IPS DF 19.7 (cell line): ENCODE measurements at regions not wholly inside any gene's neighbourhood (a gene's known extent, or its start where the extent isn't known, plus 50 kb on each side); places are given as distances from the start of the nearest gene placed in this dataset.

Experiments used
- DNase-seq: peaks from one replicate; pipeline ENCODE4 v3.0.0-alpha.2; 2013; ENCODE audit warnings: low read depth, low spot score

DNA sequence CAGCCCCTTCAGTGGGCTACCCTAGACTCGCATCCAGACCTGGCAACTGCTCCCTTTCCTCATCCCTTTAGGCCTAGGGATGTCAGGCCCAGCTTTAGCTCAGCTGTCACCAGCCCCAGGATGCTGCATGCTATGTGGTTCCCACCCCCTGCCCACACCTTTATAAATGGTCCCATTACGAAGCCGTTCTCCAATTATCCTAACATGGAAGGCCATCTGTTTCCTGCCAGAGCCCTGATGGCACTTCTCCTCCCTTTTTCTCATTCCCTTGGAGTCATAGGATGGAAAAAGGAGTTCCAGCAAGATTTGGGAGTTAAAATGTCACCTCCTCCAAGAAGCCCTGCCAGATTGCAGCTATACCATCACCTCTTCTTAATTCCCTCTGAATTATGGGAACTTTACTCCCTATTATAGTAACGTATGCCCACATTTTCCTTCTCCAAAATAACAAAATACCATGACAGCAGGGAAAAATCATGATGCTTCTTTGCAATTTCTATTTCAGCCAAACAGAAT is 205.0 kb upstream of the GRIK3 start:
- no peak for DNase-seq

DNA sequence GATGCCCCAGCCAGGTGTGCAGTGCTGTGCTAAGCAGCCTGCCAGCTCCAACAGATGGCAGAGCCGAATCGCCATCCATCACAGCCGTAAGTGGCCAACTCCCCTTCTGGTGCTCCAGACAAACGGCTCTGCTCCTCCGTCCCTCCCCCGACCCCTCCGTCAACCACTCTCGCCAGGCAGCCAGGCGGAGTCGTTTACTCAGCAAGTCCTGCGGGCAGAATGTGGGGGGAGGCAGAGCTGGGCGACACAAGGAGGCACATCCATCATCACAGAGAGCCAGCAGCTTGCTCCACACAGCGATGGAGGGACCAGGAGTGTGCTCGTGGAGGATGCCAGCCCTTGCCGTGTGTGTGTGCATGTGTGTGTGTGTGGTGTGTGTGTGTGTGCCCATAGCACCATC is 206.6 kb upstream of the GRIK3 start:
- DNase-seq, result no peak

DNA sequence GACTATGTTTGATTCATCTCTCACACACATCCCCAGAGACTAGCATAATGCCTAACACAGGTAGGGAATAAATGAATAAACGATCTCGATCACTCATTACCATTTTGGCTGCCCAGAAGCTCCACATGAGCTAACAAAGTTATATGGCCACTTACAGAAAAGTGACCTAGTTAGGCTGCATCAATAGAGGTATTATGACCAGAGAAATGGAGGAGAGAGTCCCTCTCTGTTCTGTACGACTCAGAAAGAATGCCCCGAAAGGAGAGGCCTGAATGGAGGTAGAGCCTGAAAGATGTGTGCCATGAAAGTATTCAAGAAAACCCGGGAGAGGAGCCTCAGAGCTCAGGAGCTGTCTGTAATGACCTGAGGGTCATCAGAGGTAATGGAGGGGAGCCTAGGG is 208.2 kb upstream of the GRIK3 start:
- DNase-seq, result no peak

DNA sequence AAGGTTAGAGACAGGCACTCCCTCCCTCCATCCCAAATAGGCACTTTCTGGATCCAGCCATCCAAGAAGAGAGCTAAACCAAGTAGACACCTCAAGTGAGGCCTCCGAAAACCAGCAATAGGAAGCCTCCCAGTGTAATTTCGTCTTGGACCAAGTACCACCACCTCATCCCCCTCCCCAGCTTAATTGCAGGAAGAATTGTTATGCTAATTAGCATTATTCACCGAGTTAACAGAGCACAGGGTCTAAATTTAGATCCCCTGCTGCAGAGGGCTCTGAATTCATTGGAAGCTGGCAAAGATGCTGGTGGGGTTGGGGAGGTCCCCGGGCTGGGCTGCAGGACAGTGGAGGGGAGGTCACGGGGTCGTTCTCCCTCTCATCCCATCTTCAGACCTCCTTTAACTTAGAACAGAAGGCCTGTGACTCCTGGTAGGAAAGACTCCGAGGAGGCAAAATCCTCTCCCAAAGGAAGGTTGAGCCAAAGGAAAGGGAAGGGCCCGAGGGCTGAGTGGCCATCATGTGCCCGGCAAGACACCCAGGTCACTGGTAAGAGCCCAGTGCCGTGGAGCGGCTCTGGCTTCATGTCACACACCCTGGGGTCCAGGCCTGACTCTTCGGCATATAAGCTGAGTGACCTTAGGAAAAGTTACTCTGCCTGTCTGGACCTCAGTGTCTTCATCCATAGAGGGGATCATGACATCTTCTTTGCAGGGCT is 209.2 kb upstream of the GRIK3 start:
- DNase-seq, result no peak

DNA sequence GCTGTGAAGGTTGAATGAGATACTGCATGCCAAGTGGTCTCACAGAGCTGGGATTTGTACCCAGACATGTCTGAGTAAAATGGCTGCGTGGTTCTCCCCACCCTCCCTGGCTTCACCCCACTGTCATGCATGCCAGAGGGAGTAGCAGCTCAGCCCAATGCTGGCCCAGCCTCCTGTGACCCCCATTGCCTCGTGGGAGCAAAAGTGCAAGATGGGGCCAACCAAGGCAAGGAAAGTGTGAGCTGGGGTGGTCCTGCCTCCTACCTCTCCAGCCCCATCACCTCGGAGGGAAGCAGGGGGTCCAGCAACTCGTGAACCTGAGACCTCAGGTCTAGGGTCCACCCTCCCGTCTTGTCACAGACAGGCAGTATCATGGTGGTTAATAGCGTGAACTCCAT is 209.8 kb upstream of the GRIK3 start:
- no peak for DNase-seq

DNA sequence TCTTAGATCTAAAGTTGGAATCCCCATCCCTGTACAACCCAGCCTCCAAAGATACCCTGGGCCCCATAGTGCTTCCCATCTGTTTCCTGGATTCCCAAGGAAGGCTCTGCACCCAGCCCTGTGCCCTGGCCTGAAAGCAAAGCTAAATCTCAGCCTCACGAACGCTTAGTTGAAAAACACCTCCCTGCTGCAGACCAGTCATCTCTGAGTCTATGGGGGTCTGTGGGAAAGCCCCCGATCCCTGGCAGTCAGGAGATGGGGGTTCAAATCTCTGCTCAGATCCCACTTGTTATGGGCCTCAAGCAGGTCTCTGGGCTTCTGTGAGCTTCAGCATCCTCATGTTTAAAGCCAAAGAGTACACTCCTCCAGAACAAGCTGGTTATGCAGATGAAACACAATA is 210.5 kb upstream of the GRIK3 start:
- no peak for DNase-seq

DNA sequence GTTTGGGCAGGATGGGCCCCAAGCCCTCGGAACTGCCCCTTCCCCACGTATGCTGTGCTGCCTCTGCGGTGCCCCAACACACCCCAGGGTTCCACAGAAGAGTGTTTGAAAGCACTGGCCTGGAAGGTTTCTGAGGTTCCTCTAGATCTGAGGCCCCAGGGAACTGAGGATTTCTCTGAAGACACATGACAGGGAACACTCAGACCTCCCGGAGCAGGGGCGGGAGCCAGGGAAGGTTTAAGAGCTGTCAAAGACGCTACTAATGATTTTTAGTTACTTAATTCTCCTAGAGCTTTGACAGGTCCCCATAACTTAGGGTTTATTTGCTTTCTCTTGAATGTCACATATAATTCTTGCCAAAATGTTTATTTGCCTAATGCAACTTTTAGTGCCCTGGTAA is 212.3 kb upstream of the GRIK3 start:
- DNase-seq, result no peak

DNA sequence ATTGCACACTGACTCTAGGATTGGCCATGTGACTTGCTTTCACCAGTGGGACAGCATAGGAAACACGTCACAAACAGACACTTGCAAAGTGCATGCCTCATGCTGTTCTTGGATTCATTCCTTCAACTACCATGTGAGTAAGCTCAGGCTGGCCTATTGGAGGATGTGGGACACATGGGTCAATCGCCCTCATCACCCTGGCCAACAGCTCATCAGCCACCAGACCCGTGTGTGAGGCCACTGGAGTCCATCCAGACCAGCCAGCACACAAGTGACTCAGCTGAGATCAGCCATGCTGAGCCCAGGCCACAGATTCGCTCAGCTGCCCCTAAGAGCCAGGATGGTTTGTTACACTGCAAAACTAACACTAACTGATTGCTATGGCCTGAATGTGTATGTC is 216.1 kb upstream of the GRIK3 start:
- DNase-seq, result no peak

DNA sequence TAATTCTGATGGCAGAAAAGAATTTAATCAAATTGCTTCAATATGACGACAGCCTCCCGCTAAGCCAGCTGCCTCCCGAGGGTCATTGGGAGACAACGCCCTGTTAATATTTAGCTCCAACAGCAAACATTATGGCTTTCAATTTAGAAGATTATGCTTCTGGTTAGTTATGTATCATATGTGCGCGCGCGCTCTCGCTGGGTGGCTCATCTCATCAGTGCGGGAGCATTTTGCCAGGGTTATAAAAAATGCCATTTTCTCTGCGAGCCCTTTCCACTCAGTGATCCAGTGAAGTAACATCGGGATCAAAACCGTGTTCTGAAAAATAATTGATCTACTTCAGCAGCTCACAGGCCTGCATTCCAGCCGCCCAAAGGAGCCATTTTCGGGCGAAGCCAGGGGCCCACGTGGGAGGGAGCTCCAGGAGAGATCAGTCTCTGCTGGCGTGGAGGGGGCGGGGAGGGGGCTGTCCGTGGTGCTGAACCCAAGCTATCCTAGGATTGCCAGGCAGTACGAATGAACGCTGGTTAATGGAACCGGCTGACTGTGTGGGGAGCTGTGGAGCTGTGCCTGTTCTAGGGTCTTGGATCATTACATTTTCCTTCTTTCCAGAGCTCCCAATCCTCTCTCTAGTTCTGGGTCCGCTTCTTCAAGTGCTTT is 219.1 kb upstream of the ZC3H12A start:
- peak; percentile 64 for DNase-seq

DNA sequence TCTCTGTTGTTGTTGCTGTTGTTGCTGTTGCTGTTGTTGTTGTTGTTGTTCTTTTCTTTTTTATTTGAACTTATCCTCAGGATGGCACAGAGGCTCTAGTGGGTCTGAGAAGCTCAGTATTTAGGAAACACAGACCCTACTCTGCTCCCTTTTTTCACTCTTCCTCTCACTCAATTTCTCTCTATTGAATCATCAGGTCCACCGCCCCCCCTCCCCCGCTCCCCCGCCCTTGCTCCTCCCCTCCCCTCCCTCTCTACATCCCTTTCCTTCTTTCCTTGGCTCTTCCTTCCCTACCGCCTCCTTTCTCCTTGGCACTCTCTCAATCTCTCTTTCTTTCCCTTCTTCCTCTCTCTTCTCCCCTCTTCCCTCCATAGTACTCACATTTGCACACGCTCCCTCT is 218.5 kb upstream of the ZC3H12A start:
- no peak for DNase-seq

DNA sequence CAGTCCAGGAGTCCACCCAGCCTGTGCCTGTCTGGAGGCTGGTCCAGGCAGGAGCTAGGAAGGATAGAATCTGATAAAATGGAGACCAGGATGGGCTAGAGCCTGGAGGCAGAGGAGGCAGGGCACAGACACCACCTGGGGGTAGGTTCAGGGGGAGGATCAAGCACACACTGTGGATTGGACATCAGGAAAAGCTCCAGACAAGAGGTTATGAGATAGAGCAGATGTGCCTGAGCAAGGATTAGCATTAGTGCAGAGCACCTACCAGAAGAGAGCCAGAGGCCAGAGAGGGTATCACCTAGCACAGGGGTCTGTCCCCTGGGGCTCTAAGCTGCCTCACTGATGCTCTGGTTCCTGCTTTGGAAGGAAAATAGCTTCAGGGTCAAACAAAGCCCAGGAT is 216.7 kb upstream of the ZC3H12A start:
- no peak for DNase-seq

DNA sequence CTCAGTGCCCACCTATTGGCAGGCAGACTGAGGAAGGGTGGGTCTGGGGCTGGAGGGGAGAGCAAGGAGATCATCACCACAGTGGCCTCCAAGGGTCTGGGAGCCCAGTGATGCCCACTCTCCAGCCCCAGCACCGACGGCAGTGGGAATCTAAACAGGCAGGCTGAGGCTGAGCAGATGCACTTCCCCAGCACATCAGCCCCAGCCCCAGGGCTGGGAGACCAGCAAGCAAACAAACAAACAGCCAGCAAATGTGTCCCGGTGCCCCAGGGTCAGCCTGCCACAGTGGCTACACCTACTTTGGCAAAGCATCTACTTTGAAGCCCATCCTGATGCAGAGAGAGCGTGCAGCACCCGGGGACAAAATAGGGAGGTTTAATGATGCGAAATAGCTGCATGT is 216.3 kb upstream of the ZC3H12A start:
- DNase-seq, result no peak

DNA sequence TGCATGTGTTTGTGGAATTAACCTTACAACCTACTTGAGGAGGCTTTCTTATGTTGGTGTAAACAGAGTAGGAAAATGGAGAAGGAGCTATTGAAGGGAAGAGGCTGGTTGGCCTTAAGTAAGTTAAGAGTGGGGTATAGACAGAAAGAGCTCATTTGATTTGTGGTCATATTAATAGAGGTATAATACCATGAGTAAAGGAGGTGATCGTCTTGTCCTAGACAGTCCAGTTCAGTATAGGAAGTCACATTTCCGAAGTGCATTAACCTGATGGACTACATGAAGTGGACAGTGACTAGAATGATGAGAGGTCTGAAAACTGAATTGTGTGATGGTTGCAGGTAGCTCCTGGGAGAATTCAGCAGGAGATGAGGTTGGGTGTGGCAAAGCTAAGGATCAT is 215.4 kb upstream of the ZC3H12A start:
- DNase-seq, result no peak

DNA sequence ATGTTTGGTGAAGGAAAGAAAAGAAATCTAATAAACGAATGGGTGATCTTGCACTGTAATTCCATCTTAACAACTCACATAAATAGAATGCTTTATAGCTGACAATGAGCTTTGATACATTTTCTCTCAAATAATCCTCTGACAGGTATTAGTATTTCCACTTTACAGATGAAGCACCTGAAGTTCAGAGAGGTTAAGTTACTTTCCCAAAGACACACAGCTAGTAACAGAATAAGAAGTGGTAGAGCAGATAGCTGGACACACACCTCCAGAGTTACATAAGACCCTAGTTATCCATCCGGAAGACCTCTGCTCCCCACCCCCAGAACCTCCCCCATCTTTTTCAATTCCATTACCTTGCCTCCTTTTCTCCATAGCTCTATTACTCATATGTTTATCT is 213.3 kb upstream of the ZC3H12A start:
- no peak for DNase-seq

DNA sequence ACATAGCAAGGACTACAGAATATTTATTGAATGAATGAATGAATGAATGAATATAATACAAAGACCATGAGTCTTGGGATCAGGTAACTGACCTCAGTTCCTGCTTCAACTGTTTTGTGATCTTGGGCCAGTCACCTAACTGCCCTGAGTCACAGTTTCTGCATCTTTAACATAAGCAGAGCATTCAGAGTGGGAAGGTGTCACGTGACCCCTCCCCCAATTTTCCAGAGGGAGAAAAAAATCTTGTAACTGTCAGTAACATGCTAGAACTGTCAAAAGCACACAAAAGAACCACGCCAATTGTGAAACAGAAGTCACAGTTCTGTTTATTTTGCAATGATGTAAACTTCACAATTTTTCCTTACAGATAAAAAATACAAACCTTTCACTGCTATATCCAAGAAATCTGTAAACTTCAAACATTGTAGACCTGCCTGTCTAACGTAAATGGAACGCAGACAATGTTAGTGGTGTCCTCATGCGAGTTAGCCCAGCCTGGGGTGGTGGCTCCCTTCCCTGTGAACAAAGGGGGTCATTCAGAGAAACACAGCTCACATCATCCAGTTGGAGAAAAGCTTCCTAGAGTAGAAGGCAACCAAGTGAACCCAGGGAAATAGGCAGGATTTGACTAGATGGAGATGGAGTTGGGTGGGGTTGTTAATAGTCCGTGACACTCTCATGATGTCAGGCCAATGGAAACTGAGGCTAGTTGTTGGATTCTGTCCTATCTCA is 211.8 kb upstream of the ZC3H12A start:
- DNase-seq, result no peak

DNA sequence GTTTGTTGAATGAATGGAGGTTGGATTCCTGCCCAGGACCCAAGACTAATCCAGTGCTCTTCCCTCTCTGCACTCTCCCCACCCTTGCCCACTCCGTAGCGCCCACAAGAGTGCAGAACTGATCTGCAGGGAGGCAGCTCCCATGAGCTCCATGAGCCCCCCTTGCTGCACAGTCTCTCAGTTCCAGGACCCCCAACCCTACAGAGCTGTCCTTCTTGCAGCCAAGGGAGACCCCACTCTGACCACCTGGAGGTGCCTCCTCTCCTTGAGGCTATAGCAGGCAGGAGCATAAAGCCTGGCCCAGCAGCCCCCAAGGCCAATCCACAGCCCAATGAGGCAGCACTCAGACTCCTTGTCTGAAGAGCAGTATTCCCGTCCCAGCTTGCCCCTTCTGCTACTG is 209.2 kb upstream of the ZC3H12A start:
- DNase-seq, result no peak

DNA sequence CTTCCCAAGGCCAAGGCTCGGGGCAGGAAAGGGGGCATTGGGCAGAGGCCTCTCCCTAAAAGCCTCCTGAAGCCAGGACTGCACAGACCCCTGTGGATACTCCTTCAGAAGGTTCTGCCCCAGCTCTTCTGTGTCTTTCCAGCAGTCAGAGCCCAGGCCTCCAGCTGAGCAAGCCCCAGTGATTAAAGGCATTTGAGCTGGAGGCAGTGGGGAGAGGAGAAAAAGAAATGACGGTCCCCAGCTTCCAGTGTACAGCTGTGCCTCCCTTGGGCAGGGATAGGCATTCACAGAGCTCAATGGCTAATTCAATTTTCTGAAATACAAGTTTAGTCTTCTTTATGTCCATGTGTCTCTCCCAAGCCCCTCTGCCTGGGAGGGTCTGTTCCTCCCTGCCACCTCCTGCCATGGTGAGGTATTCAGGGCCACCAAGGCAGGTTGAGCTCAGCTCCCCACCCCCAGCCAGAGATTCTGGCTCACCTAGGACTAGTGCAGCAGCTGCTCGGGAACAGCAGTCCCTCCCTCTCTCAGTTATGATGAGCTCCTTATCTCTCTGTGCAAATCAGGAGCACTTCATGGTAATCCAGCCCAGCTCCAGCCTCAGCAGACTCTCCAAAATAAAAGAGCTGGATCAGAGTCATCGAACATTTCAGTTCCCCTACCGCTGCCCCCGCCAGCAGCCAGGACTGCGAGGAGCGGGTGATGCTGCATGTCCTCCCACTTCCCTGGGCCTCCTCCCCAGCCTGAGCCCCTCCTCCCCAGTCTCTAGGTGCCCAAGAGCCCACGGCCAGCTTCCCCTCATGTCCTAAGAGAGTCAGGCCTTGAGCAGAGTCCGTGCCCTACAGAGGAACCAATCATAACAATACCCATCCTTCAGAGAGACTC is 208.4 kb upstream of the ZC3H12A start:
- DNase-seq, result no peak

DNA sequence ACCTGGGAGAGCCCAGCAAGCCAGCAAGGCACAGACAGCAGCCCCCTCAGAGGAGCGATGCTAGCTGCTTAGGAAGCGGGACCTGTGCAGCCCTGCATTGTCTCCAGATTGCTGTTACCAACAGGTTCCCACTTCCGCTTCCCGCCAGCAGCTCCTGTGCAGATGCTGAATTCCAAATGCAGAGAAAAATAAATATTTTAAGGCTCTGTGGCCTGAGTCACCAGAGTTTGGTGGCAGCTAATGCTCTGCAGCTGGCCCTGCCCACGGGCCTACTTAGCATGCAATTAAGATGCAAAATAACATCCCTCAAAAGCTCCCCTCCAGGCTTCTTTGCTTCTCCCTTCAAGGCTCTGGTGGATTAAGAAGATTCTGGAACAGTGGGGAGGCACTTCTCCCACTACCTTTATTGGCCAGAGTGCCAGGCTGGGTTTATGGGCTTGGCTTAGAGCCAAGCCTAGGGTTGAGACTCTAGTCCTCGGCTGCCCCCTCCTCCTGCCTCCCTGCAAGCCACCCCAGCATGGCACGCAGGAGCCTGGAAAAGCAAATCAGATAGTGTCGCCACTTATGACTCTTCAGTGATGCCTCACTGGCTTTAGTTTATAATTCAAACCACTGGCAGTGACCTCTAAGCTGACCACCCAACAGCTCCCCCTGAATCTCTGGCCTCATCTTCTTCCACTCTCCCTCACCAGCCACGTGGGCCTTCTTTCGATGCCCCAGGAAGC is 207.1 kb upstream of the ZC3H12A start:
- DNase-seq, result no peak

DNA sequence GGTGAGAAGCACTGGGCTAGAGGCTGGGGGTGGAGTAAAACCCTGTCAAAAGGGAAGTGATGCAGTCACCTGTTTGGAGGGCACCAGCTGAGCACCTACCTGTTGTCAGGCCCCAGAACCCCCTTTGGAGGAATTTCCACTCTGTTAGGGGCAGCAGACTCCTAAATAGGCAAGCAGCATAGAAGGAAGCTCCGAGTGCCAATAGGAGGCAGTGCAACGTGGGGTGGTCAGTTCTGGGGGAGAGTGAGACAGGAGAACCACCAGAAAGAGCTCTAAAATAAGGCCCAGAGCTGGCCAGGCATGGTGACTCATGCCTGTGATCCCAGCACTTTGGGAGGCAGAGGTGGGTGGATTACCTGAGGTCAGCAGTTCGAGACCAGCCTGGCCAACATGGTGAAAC is 203.7 kb upstream of the ZC3H12A start:
- DNase-seq, result no peak

DNA sequence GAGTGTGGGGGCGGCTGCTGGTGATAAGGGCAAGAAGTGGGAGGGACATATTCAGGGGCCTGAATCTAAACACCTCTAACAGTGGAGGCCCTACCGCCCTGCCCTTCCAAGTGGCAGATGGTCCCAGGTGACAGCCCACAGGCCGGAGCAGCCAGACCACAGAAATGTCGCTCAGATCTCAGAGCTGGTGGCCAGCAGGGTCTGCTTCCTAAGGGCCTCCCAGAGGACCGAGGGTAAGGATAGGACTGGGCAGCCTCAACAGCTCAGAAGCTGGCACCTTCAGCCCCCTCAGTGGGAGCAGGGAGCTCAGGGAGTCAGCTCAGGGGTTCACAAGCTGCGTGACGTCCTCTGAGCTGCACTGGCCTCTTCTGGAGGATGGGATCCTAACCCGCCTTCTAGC is 201.8 kb upstream of the ZC3H12A start:
- DNase-seq, result no peak

DNA sequence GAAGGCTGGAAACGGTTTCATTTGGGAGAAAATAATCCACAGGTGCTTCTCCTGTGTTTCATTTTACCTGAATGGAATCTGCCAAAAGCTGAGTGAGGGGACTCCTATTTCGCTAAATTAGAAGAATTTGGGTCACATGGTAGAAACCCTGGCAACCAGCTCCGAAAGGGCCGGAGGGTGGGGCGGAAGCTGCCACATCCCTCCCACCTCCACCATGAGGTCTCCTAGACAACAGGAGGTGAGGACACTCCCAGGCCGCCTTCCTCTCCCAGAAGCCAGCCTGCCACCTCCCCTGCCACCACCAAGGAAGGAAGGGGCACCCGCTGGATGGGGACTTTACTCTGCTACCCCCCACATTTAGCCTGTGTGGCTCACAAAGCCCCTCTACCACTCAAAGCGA is 199.9 kb upstream of the ZC3H12A start:
- DNase-seq, result no peak
